SJCRH30 (cell line): ENCODE measurements at regions not wholly inside any gene's neighbourhood (a gene's known extent, or its start where the extent isn't known, plus 50 kb on each side); places are given as distances from the start of the nearest gene placed in this dataset.

Experiments
- DNase-seq, 2 experiments: peaks; one replicate each; pipeline ENCODE4 v3.0.0-alpha.2; 2015 to 2020
- H3K27ac ChIP-seq: fragments of 250-450 bp; sonication (Bioruptor Pico); 2 replicates; pipeline ENCODE4 v1.5.1; 2020; ENCODE audit warnings: mild to moderate bottlenecking, moderate library complexity
- H3K27me3 ChIP-seq: fragments of 250-450 bp; sonication (Bioruptor Pico); 2 replicates; pipeline ENCODE4 v1.5.1; 2020; ENCODE audit warnings: mild to moderate bottlenecking, moderate library complexity
- H3K36me3 ChIP-seq: fragments of 250-450 bp; sonication (Bioruptor Pico); 2 replicates; pipeline ENCODE4 v1.5.1; 2020; ENCODE audit warnings: mild to moderate bottlenecking, moderate library complexity
- H3K4me1 ChIP-seq: fragments of 250-450 bp; sonication (Bioruptor Pico); 2 replicates; pipeline ENCODE4 v1.5.1; 2020; ENCODE audit warnings: mild to moderate bottlenecking, moderate library complexity
- H3K4me3 ChIP-seq: fragments of 250-450 bp; sonication (Bioruptor Pico); 2 replicates; pipeline ENCODE4 v1.5.1; 2020; ENCODE audit warnings: mild to moderate bottlenecking, moderate library complexity
- H3K9me3 ChIP-seq: fragments of 250-450 bp; sonication (Bioruptor Pico); replicated peaks from 2 replicates; pipeline ENCODE4 v1.5.1; 2020; ENCODE audit warnings: mild to moderate bottlenecking, moderate library complexity

- Histone ChIP-seq H3K27me3 (0 out of 2 replicates have a peak, but pooled peaks cover 3% of the 10 kb centered on the region), H3K4me3 (no peak overlapping the region), H3K4me1 (no peaks in the 10 kb centered on the region), H3K9me3 (no peaks in the 10 kb centered on the region), H3K27ac (no peak overlapping the region), H3K36me3 (no peaks in the 10 kb centered on the region)
- DNase-seq = no peak
Measured at GRCh38 chr2:221263573-221263972, 308.5 kb downstream of the EPHA4 start.

- no peak for DNase-seq
- Histone ChIP-seq H3K4me1 (no peaks in the 10 kb centered on the region), H3K27me3 (0 out of 2 replicates have a peak, but pooled peaks cover 3% of the 10 kb centered on the region), H3K36me3 (no peaks in the 10 kb centered on the region), H3K4me3 (no peak overlapping the region), H3K9me3 (no peaks in the 10 kb centered on the region), H3K27ac (no peak overlapping the region)
Measured at GRCh38 chr2:221264318-221264717, 307.8 kb downstream of the EPHA4 start.

GRCh38 chr2:221267773-221268425 lies 304.2 kb downstream of the EPHA4 start:
- no peaks in the 10 kb centered on the region for H3K27me3 ChIP-seq
- no peak overlapping the region for H3K27ac ChIP-seq
- no peaks in the 10 kb centered on the region for H3K36me3 ChIP-seq
- H3K4me1 ChIP-seq = no peaks in the 10 kb centered on the region
- no peak overlapping the region for H3K4me3 ChIP-seq
- no peak for DNase-seq
- no peaks in the 10 kb centered on the region for H3K9me3 ChIP-seq

- Histone ChIP-seq H3K27ac (no peak overlapping the region), H3K9me3 (no peaks in the 10 kb centered on the region), H3K4me3 (no peak overlapping the region), H3K4me1 (no peaks in the 10 kb centered on the region), H3K27me3 (no peaks in the 10 kb centered on the region), H3K36me3 (no peaks in the 10 kb centered on the region)
- no peak for DNase-seq
Measured at GRCh38 chr2:221268631-221269030, 303.5 kb downstream of the EPHA4 start.

- H3K27me3 ChIP-seq = no peaks in the 10 kb centered on the region
- no peaks in the 10 kb centered on the region for H3K4me1 ChIP-seq
- no peaks in the 10 kb centered on the region for H3K36me3 ChIP-seq
- no peak for DNase-seq
- H3K27ac ChIP-seq = no peak overlapping the region
- H3K4me3 ChIP-seq = no peak overlapping the region
- no peaks in the 10 kb centered on the region for H3K9me3 ChIP-seq
Measured at GRCh38 chr2:221270806-221271205, 301.3 kb downstream of the EPHA4 start.

- Histone ChIP-seq H3K27me3 (no peaks in the 10 kb centered on the region), H3K4me3 (no peak overlapping the region), H3K4me1 (no peaks in the 10 kb centered on the region), H3K9me3 (no peaks in the 10 kb centered on the region), H3K36me3 (no peaks in the 10 kb centered on the region), H3K27ac (no peak overlapping the region)
- DNase-seq = no peak
Measured at GRCh38 chr2:221272729-221273128, 299.4 kb downstream of the EPHA4 start.

GRCh38 chr2:221276033-221276432 lies 296.1 kb downstream of the EPHA4 start:
- H3K27ac ChIP-seq = no peak overlapping the region
- no peaks in the 10 kb centered on the region for H3K27me3 ChIP-seq
- no peak for DNase-seq
- H3K36me3 ChIP-seq = no peaks in the 10 kb centered on the region
- no peaks in the 10 kb centered on the region for H3K9me3 ChIP-seq
- H3K4me3 ChIP-seq = no peak overlapping the region
- no peaks in the 10 kb centered on the region for H3K4me1 ChIP-seq

- H3K4me1 ChIP-seq = no peaks in the 10 kb centered on the region
- no peak overlapping the region for H3K4me3 ChIP-seq
- no peak for DNase-seq
- no peak overlapping the region for H3K27ac ChIP-seq
- no peaks in the 10 kb centered on the region for H3K9me3 ChIP-seq
- H3K36me3 ChIP-seq = no peaks in the 10 kb centered on the region
- no peaks in the 10 kb centered on the region for H3K27me3 ChIP-seq
Measured at GRCh38 chr2:221276601-221277000, 295.5 kb downstream of the EPHA4 start.

GRCh38 chr2:221282386-221282785 lies 289.7 kb downstream of the EPHA4 start:
- Histone ChIP-seq H3K4me3 (no peak overlapping the region), H3K36me3 (no peaks in the 10 kb centered on the region), H3K27me3 (no peaks in the 10 kb centered on the region), H3K9me3 (no peaks in the 10 kb centered on the region), H3K4me1 (peaks cover 3% of the 10 kb centered on the region; the same call in 1 of the 2 replicates), H3K27ac (no peak overlapping the region)
- no peak for DNase-seq

GRCh38 chr2:221283896-221284545 lies 288.1 kb downstream of the EPHA4 start:
- Histone ChIP-seq H3K27ac (no peak overlapping the region), H3K4me3 (no peak overlapping the region), H3K36me3 (no peaks in the 10 kb centered on the region), H3K27me3 (no peaks in the 10 kb centered on the region), H3K9me3 (no peaks in the 10 kb centered on the region), H3K4me1 (peaks cover 3% of the 10 kb centered on the region; the same call in 1 of the 2 replicates)
- no peak for DNase-seq

GRCh38 chr2:221285148-221285547 lies 287.0 kb downstream of the EPHA4 start:
- H3K9me3 ChIP-seq = no peaks in the 10 kb centered on the region
- H3K27me3 ChIP-seq = no peaks in the 10 kb centered on the region
- no peak overlapping the region for H3K27ac ChIP-seq
- DNase-seq = no peak
- no peaks in the 10 kb centered on the region for H3K36me3 ChIP-seq
- H3K4me3 ChIP-seq = no peak overlapping the region
- peaks cover 3% of the 10 kb centered on the region; the same call in 1 of the 2 replicates for H3K4me1 ChIP-seq

- Histone ChIP-seq H3K36me3 (no peaks in the 10 kb centered on the region), H3K4me1 (peaks cover 3% of the 10 kb centered on the region; the same call in 1 of the 2 replicates), H3K9me3 (no peaks in the 10 kb centered on the region), H3K27ac (no peak overlapping the region), H3K4me3 (no peak overlapping the region), H3K27me3 (no peaks in the 10 kb centered on the region)
- DNase-seq = no peak
Measured at GRCh38 chr2:221286406-221286805, 285.7 kb downstream of the EPHA4 start.

GRCh38 chr2:221289389-221289788 lies 282.7 kb downstream of the EPHA4 start:
- H3K9me3 ChIP-seq = no peaks in the 10 kb centered on the region
- no peak overlapping the region for H3K27ac ChIP-seq
- no peak for DNase-seq
- H3K36me3 ChIP-seq = no peaks in the 10 kb centered on the region
- peaks cover under 1% of the 10 kb centered on the region; the same call in 1 of the 2 replicates for H3K4me1 ChIP-seq
- no peak overlapping the region for H3K4me3 ChIP-seq
- no peaks in the 10 kb centered on the region for H3K27me3 ChIP-seq

- no peak for DNase-seq
- no peaks in the 10 kb centered on the region for H3K36me3 ChIP-seq
- H3K4me3 ChIP-seq = no peak overlapping the region
- no peaks in the 10 kb centered on the region for H3K9me3 ChIP-seq
- H3K4me1 ChIP-seq = no peaks in the 10 kb centered on the region
- H3K27me3 ChIP-seq = no peaks in the 10 kb centered on the region
- no peak overlapping the region for H3K27ac ChIP-seq
Measured at GRCh38 chr2:221289846-221290245, 282.3 kb downstream of the EPHA4 start.

- Histone ChIP-seq H3K27me3 (no peaks in the 10 kb centered on the region), H3K36me3 (no peaks in the 10 kb centered on the region), H3K27ac (no peak overlapping the region), H3K9me3 (no peaks in the 10 kb centered on the region), H3K4me1 (no peaks in the 10 kb centered on the region), H3K4me3 (no peak overlapping the region)
- DNase-seq = no peak
Measured at GRCh38 chr2:221293949-221294742, 278.0 kb downstream of the EPHA4 start.
